GM04503 (cell line): ENCODE measurements at regions not wholly inside any gene's neighbourhood (a gene's known extent, or its start where the extent isn't known, plus 50 kb on each side); places are given as distances from the start of the nearest gene placed in this dataset.

ENCODE experiments used
- DNase-seq: peaks from one replicate; pipeline ENCODE4 v3.0.0-alpha.2; 2012; ENCODE audit warnings: low read depth

GRCh38 chr18:73962256-73962655, 185.4 kb downstream of the FBXO15 start:
- DNase-seq: no peak

- DNase-seq: no peak
Observed at GRCh38 chr18:73961804-73962203, 185.8 kb downstream of the FBXO15 start.

- DNase-seq: no peak
Observed at GRCh38 chr18:73959352-73959751, 188.3 kb downstream of the FBXO15 start.

- DNase-seq: no peak
Observed at GRCh38 chr18:73954268-73954667, 193.4 kb downstream of the FBXO15 start.

GRCh38 chr18:73952296-73952946, 195.2 kb downstream of the FBXO15 start:
- no peak for DNase-seq

GRCh38 chr18:73950116-73950700, 197.4 kb downstream of the FBXO15 start:
- no peak for DNase-seq

- DNase-seq: no peak
Observed at GRCh38 chr18:73948497-73948896, 199.1 kb downstream of the FBXO15 start.

GRCh38 chr18:73948084-73948483, 199.6 kb downstream of the FBXO15 start:
- no peak for DNase-seq

- no peak for DNase-seq
Observed at GRCh38 chr18:73947180-73947921, 200.3 kb downstream of the FBXO15 start.

GRCh38 chr18:73945130-73945792, 202.4 kb downstream of the FBXO15 start:
- no peak for DNase-seq

GRCh38 chr18:73944715-73945114, 202.9 kb downstream of the FBXO15 start:
- DNase-seq: no peak

- DNase-seq: no peak
Observed at GRCh38 chr18:73943763-73944162, 203.9 kb downstream of the FBXO15 start.

- no peak for DNase-seq
Observed at GRCh38 chr18:73942956-73943355, 204.7 kb downstream of the FBXO15 start.

GRCh38 chr18:73942081-73942625, 205.5 kb downstream of the FBXO15 start:
- DNase-seq: no peak

- DNase-seq: no peak
Observed at GRCh38 chr18:73940721-73941120, 206.9 kb downstream of the FBXO15 start.

- no peak for DNase-seq
Observed at GRCh38 chr18:73939391-73939790, 208.2 kb downstream of the FBXO15 start.

GRCh38 chr18:73933685-73934084, 213.9 kb downstream of the FBXO15 start:
- DNase-seq: no peak

GRCh38 chr18:73932976-73933375, 214.7 kb downstream of the FBXO15 start:
- DNase-seq: no peak

- DNase-seq: no peak
Observed at GRCh38 chr18:73927496-73927895, 220.1 kb downstream of the FBXO15 start.

- no peak for DNase-seq
Observed at GRCh38 chr18:73924836-73925235, 222.8 kb downstream of the FBXO15 start.

GRCh38 chr18:73924307-73924706, 223.3 kb downstream of the FBXO15 start:
- no peak for DNase-seq

GRCh38 chr18:73923866-73924265, 223.8 kb downstream of the FBXO15 start:
- no peak for DNase-seq

GRCh38 chr18:73920033-73920432, 227.6 kb downstream of the FBXO15 start:
- no peak for DNase-seq
